HUES6 (cell line): ENCODE measurements at regions not wholly inside any gene's neighbourhood (a gene's known extent, or its start where the extent isn't known, plus 50 kb on each side); places are given as distances from the start of the nearest gene placed in this dataset.

Source experiments
- H3K27ac ChIP-seq: 2 replicates; pipeline ENCODE4 v1.7.0; 2013; ENCODE audit warnings: low read depth, mild to moderate bottlenecking, low read length, inconsistent platforms
- H3K27me3 ChIP-seq: 2 replicates; pipeline ENCODE4 v1.6.1; 2013; ENCODE audit warnings: low read length; ENCODE audit not compliant: control insufficient read depth, insufficient read depth
- H3K36me3 ChIP-seq: 2 replicates; pipeline ENCODE4 v1.6.1; 2013; ENCODE audit warnings: low read length; ENCODE audit not compliant: control insufficient read depth, insufficient read depth
- H3K4me1 ChIP-seq: 2 replicates; pipeline ENCODE4 v1.6.1; 2013; ENCODE audit warnings: low read length; ENCODE audit not compliant: control insufficient read depth, insufficient read depth
- H3K4me3 ChIP-seq: 2 replicates; pipeline ENCODE4 v1.5.1; 2013; ENCODE audit warnings: low read depth, low read length
- H3K9ac ChIP-seq: one replicate; pipeline ENCODE4 v1.6.1; 2013; ENCODE audit warnings: mild to moderate bottlenecking, low read length
- H3K9me3 ChIP-seq: 2 replicates; pipeline ENCODE4 v1.6.1; 2013; ENCODE audit warnings: low read depth, low read length; ENCODE audit not compliant: control insufficient read depth, insufficient read depth

GRCh38 chr3:76035117-76035516 is 249.8 kb upstream of the ZNF717 start:
- Histone ChIP-seq H3K4me1 (peaks cover 29% of the 10 kb centered on the region), H3K36me3 (no peaks in the 10 kb centered on the region), H3K27me3 (no peaks in the 10 kb centered on the region), H3K4me3 (no peak overlapping the region), H3K27ac (peak overlapping the region; percentile 18), H3K9me3 (no peaks in the 10 kb centered on the region), H3K9ac (no peak overlapping the region)

- no peaks in the 10 kb centered on the region for H3K36me3 ChIP-seq
- peak overlapping the region; percentile 91 for H3K27ac ChIP-seq
These were observed 253.6 kb upstream of the ZNF717 start for GRCh38 chr3:76038949-76039348.

GRCh38 chr3:76039431-76039830 is 254.1 kb upstream of the ZNF717 start:
- peak overlapping the region; percentile 86 for H3K9ac ChIP-seq
- no peaks in the 10 kb centered on the region for H3K36me3 ChIP-seq
- H3K4me1 ChIP-seq: peaks cover 61% of the 10 kb centered on the region
- 0 out of 2 replicates have a peak overlapping the region, but pooled peaks have one; percentile 24 for H3K4me3 ChIP-seq
- H3K27ac ChIP-seq: peak overlapping the region; percentile 91
- no peaks in the 10 kb centered on the region for H3K27me3 ChIP-seq
- no peaks in the 10 kb centered on the region for H3K9me3 ChIP-seq

More at GRCh38 chr3:76038949-76039348, 253.6 kb upstream of the ZNF717 start:
- Histone ChIP-seq H3K4me3 (no peak overlapping the region), H3K9me3 (no peaks in the 10 kb centered on the region), H3K4me1 (peaks cover 56% of the 10 kb centered on the region), H3K27me3 (no peaks in the 10 kb centered on the region), H3K9ac (peak overlapping the region; percentile 86)

GRCh38 chr3:76040946-76041345 is 255.6 kb upstream of the ZNF717 start:
- H3K9me3 ChIP-seq: no peaks in the 10 kb centered on the region
- no peaks in the 10 kb centered on the region for H3K27me3 ChIP-seq
- H3K4me3 ChIP-seq: no peak overlapping the region
- peak overlapping the region; percentile 99 for H3K27ac ChIP-seq
- H3K9ac ChIP-seq: peak overlapping the region; percentile 42
- no peaks in the 10 kb centered on the region for H3K36me3 ChIP-seq
- peaks cover 66% of the 10 kb centered on the region for H3K4me1 ChIP-seq

- Histone ChIP-seq H3K36me3 (no peaks in the 10 kb centered on the region), H3K4me1 (peaks cover 53% of the 10 kb centered on the region), H3K4me3 (no peak overlapping the region), H3K9ac (peak overlapping the region; percentile 94), H3K9me3 (no peaks in the 10 kb centered on the region), H3K27me3 (no peaks in the 10 kb centered on the region), H3K27ac (peak overlapping the region; percentile 99)
These were observed 258.4 kb upstream of the ZNF717 start for GRCh38 chr3:76043746-76044145.

- Histone ChIP-seq H3K27me3 (no peaks in the 10 kb centered on the region), H3K4me1 (peaks cover 43% of the 10 kb centered on the region), H3K4me3 (no peak overlapping the region), H3K36me3 (no peaks in the 10 kb centered on the region), H3K27ac (peak overlapping the region; percentile 99), H3K9me3 (no peaks in the 10 kb centered on the region), H3K9ac (peak overlapping the region; percentile 94)
These were observed 259.6 kb upstream of the ZNF717 start for GRCh38 chr3:76044601-76045600.

GRCh38 chr3:76047368-76047767 is 262.0 kb upstream of the ZNF717 start:
- Histone ChIP-seq H3K27ac (no peak overlapping the region), H3K9me3 (no peaks in the 10 kb centered on the region), H3K4me3 (no peak overlapping the region), H3K4me1 (peaks cover 27% of the 10 kb centered on the region), H3K27me3 (no peaks in the 10 kb centered on the region), H3K36me3 (no peaks in the 10 kb centered on the region), H3K9ac (no peak overlapping the region)

- Histone ChIP-seq H3K27ac (no peak overlapping the region), H3K27me3 (no peaks in the 10 kb centered on the region)
These were observed 264.4 kb upstream of the ZNF717 start for GRCh38 chr3:76049776-76050175.

GRCh38 chr3:76051145-76051544 is 265.8 kb upstream of the ZNF717 start:
- Histone ChIP-seq H3K9me3 (peaks cover 6% of the 10 kb centered on the region; the same call in 1 of the 2 replicates), H3K27ac (no peak overlapping the region), H3K4me1 (no peaks in the 10 kb centered on the region), H3K4me3 (no peak overlapping the region), H3K36me3 (peaks cover 4% of the 10 kb centered on the region; the same call in 1 of the 2 replicates), H3K27me3 (no peaks in the 10 kb centered on the region), H3K9ac (no peak overlapping the region)

More at GRCh38 chr3:76049776-76050175, 264.4 kb upstream of the ZNF717 start:
- Histone ChIP-seq H3K4me3 (no peak overlapping the region), H3K36me3 (peaks cover 2% of the 10 kb centered on the region; the same call in 1 of the 2 replicates), H3K9ac (no peak overlapping the region), H3K4me1 (peaks cover 6% of the 10 kb centered on the region), H3K9me3 (peaks cover 4% of the 10 kb centered on the region; the same call in 1 of the 2 replicates)

GRCh38 chr3:76054404-76054803 is 269.1 kb upstream of the ZNF717 start:
- H3K4me1 ChIP-seq: no peaks in the 10 kb centered on the region

GRCh38 chr3:76061654-76062053 is 276.3 kb upstream of the ZNF717 start:
- Histone ChIP-seq H3K4me3 (no peak overlapping the region), H3K4me1 (peaks cover 22% of the 10 kb centered on the region; the same call in 1 of the 2 replicates), H3K27ac (peak overlapping the region; percentile 50; the same call in 1 of the 2 replicates)

More at GRCh38 chr3:76054404-76054803, 269.1 kb upstream of the ZNF717 start:
- H3K27me3 ChIP-seq: no peaks in the 10 kb centered on the region
- H3K9ac ChIP-seq: no peak overlapping the region
- H3K27ac ChIP-seq: no peak overlapping the region
- peaks cover 6% of the 10 kb centered on the region; the same call in 1 of the 2 replicates for H3K9me3 ChIP-seq
- H3K36me3 ChIP-seq: peaks cover 4% of the 10 kb centered on the region; the same call in 1 of the 2 replicates
- H3K4me3 ChIP-seq: no peak overlapping the region

More at GRCh38 chr3:76061654-76062053, 276.3 kb upstream of the ZNF717 start:
- Histone ChIP-seq H3K9me3 (peaks cover 5% of the 10 kb centered on the region; the same call in 1 of the 2 replicates), H3K36me3 (no peaks in the 10 kb centered on the region), H3K9ac (no peak overlapping the region), H3K27me3 (no peaks in the 10 kb centered on the region)
